Activated T-helper 17 cell treated with anti-CD3 and anti-CD28 coated beads, Interleukin-2, amount 50 U/mL, for 72 hours (primary cell): ENCODE measurements at regions not wholly inside any gene's neighbourhood (a gene's known extent, or its start where the extent isn't known, plus 50 kb on each side); places are given as distances from the start of the nearest gene placed in this dataset.

Experiments
- ATAC-seq: fragments of 150-1000 bp; cut with Tn5 transposase; replicated peaks from 2 replicates; pipeline ENCODE4 v1.10.0; 2021; ENCODE audit warnings: mild to moderate bottlenecking, moderate library complexity
- H3K27ac Mint-ChIP-seq: one replicate; pipeline ENCODE4 v1.8.0; 2022; ENCODE audit warnings: mixed read lengths
- H3K27me3 Mint-ChIP-seq: one replicate; pipeline ENCODE4 v1.8.0; 2022; ENCODE audit warnings: mixed read lengths
- H3K36me3 Mint-ChIP-seq: one replicate; pipeline ENCODE4 v1.8.0; 2022; ENCODE audit warnings: low read depth, mild to moderate bottlenecking, mixed read lengths
- H3K4me1 Mint-ChIP-seq: one replicate; pipeline ENCODE4 v1.8.0; 2022; ENCODE audit warnings: mixed read lengths
- H3K4me3 Mint-ChIP-seq: one replicate; pipeline ENCODE4 v1.8.0; 2022; ENCODE audit warnings: mild to moderate bottlenecking, mixed read lengths
- H3K9me3 Mint-ChIP-seq: one replicate; pipeline ENCODE4 v1.8.0; 2022; ENCODE audit warnings: mixed read lengths

- H3K36me3 Mint-ChIP-seq: no peaks in the 10 kb centered on the region
- no peak overlapping the region for H3K4me3 Mint-ChIP-seq
- peaks cover 5% of the 10 kb centered on the region for H3K4me1 Mint-ChIP-seq
- no peaks in the 10 kb centered on the region for H3K27me3 Mint-ChIP-seq
- H3K27ac Mint-ChIP-seq: peak overlapping the region; percentile 5
- ATAC-seq: peak; percentile 12
- H3K9me3 Mint-ChIP-seq: no peaks in the 10 kb centered on the region
Measured at GRCh38 chr16:26643519-26643918, 423.2 kb upstream of the C16orf82 start.

GRCh38 chr16:26644912-26645543 lies 421.7 kb upstream of the C16orf82 start:
- Mint-ChIP-seq H3K36me3 (no peaks in the 10 kb centered on the region), H3K9me3 (no peaks in the 10 kb centered on the region), H3K4me1 (peaks cover 5% of the 10 kb centered on the region), H3K27ac (no peak overlapping the region), H3K4me3 (no peak overlapping the region), H3K27me3 (no peaks in the 10 kb centered on the region)
- ATAC-seq: peak; percentile 29

- no peaks in the 10 kb centered on the region for H3K27me3 Mint-ChIP-seq
- no peak overlapping the region for H3K27ac Mint-ChIP-seq
- H3K4me3 Mint-ChIP-seq: no peak overlapping the region
- no peaks in the 10 kb centered on the region for H3K36me3 Mint-ChIP-seq
- peaks cover 5% of the 10 kb centered on the region for H3K4me1 Mint-ChIP-seq
- ATAC-seq: peak; percentile 69
- no peaks in the 10 kb centered on the region for H3K9me3 Mint-ChIP-seq
Measured at GRCh38 chr16:26645614-26646013, 421.1 kb upstream of the C16orf82 start.

- H3K36me3 Mint-ChIP-seq: no peaks in the 10 kb centered on the region
- no peak overlapping the region for H3K4me3 Mint-ChIP-seq
- no peak for ATAC-seq
- no peaks in the 10 kb centered on the region for H3K27me3 Mint-ChIP-seq
- H3K4me1 Mint-ChIP-seq: peaks cover 5% of the 10 kb centered on the region
- H3K9me3 Mint-ChIP-seq: peaks cover 3% of the 10 kb centered on the region
- no peak overlapping the region for H3K27ac Mint-ChIP-seq
Measured at GRCh38 chr16:26647870-26648269, 418.9 kb upstream of the C16orf82 start.

- no peak overlapping the region for H3K4me3 Mint-ChIP-seq
- no peak for ATAC-seq
- no peaks in the 10 kb centered on the region for H3K4me1 Mint-ChIP-seq
- no peaks in the 10 kb centered on the region for H3K36me3 Mint-ChIP-seq
- H3K9me3 Mint-ChIP-seq: peaks cover 3% of the 10 kb centered on the region
- no peak overlapping the region for H3K27ac Mint-ChIP-seq
- no peaks in the 10 kb centered on the region for H3K27me3 Mint-ChIP-seq
Measured at GRCh38 chr16:26648851-26649250, 417.9 kb upstream of the C16orf82 start.

GRCh38 chr16:26649381-26650045 lies 417.2 kb upstream of the C16orf82 start:
- H3K4me3 Mint-ChIP-seq: no peak overlapping the region
- no peaks in the 10 kb centered on the region for H3K36me3 Mint-ChIP-seq
- H3K27me3 Mint-ChIP-seq: no peaks in the 10 kb centered on the region
- ATAC-seq: no peak
- H3K4me1 Mint-ChIP-seq: no peaks in the 10 kb centered on the region
- peaks cover 3% of the 10 kb centered on the region for H3K9me3 Mint-ChIP-seq
- no peak overlapping the region for H3K27ac Mint-ChIP-seq

- Mint-ChIP-seq H3K4me3 (no peak overlapping the region), H3K36me3 (no peaks in the 10 kb centered on the region), H3K27me3 (peaks cover 3% of the 10 kb centered on the region), H3K4me1 (no peaks in the 10 kb centered on the region), H3K9me3 (peaks cover 3% of the 10 kb centered on the region), H3K27ac (no peak overlapping the region)
- no peak for ATAC-seq
Measured at GRCh38 chr16:26651464-26651863, 415.3 kb upstream of the C16orf82 start.

GRCh38 chr16:26651884-26652283 lies 414.8 kb upstream of the C16orf82 start:
- H3K36me3 Mint-ChIP-seq: no peaks in the 10 kb centered on the region

GRCh38 chr16:26658486-26658885 lies 408.2 kb upstream of the C16orf82 start:
- Mint-ChIP-seq H3K27me3 (peaks cover 9% of the 10 kb centered on the region), H3K9me3 (peaks cover 6% of the 10 kb centered on the region), H3K4me1 (no peaks in the 10 kb centered on the region), H3K27ac (no peak overlapping the region), H3K36me3 (no peaks in the 10 kb centered on the region), H3K4me3 (no peak overlapping the region)
- no peak for ATAC-seq

More at GRCh38 chr16:26651884-26652283, 414.8 kb upstream of the C16orf82 start:
- Mint-ChIP-seq H3K27ac (no peak overlapping the region), H3K4me3 (no peak overlapping the region), H3K27me3 (peaks cover 3% of the 10 kb centered on the region), H3K9me3 (peaks cover 6% of the 10 kb centered on the region), H3K4me1 (no peaks in the 10 kb centered on the region)
- no peak for ATAC-seq

GRCh38 chr16:26658915-26659314 lies 407.8 kb upstream of the C16orf82 start:
- Mint-ChIP-seq H3K36me3 (no peaks in the 10 kb centered on the region), H3K27me3 (peaks cover 9% of the 10 kb centered on the region), H3K9me3 (peaks cover 6% of the 10 kb centered on the region), H3K4me1 (no peaks in the 10 kb centered on the region), H3K27ac (no peak overlapping the region), H3K4me3 (no peak overlapping the region)
- ATAC-seq: no peak

- peaks cover 3% of the 10 kb centered on the region for H3K27me3 Mint-ChIP-seq
- no peaks in the 10 kb centered on the region for H3K36me3 Mint-ChIP-seq
- ATAC-seq: no peak
- H3K27ac Mint-ChIP-seq: no peak overlapping the region
- no peak overlapping the region for H3K4me3 Mint-ChIP-seq
- H3K9me3 Mint-ChIP-seq: no peaks in the 10 kb centered on the region
- H3K4me1 Mint-ChIP-seq: peaks cover 4% of the 10 kb centered on the region
Measured at GRCh38 chr16:26664086-26664485, 402.6 kb upstream of the C16orf82 start.

GRCh38 chr16:26665166-26665939 lies 401.4 kb upstream of the C16orf82 start:
- Mint-ChIP-seq H3K4me1 (peaks cover 4% of the 10 kb centered on the region), H3K36me3 (no peaks in the 10 kb centered on the region), H3K27me3 (peaks cover 3% of the 10 kb centered on the region), H3K27ac (peak overlapping the region; percentile 54), H3K9me3 (peaks cover 3% of the 10 kb centered on the region), H3K4me3 (peak overlapping the region; percentile 22)
- ATAC-seq: peak; percentile 90

- peaks cover 3% of the 10 kb centered on the region for H3K27me3 Mint-ChIP-seq
- H3K36me3 Mint-ChIP-seq: no peaks in the 10 kb centered on the region
- no peak overlapping the region for H3K27ac Mint-ChIP-seq
- peak overlapping the region; percentile 10 for H3K4me3 Mint-ChIP-seq
- H3K9me3 Mint-ChIP-seq: peaks cover 3% of the 10 kb centered on the region
- peaks cover 4% of the 10 kb centered on the region for H3K4me1 Mint-ChIP-seq
- peak; percentile 34 for ATAC-seq
Measured at GRCh38 chr16:26666486-26666885, 400.2 kb upstream of the C16orf82 start.

- Mint-ChIP-seq H3K27ac (no peak overlapping the region), H3K27me3 (peaks cover 3% of the 10 kb centered on the region), H3K36me3 (no peaks in the 10 kb centered on the region), H3K4me3 (no peak overlapping the region), H3K4me1 (peaks cover 12% of the 10 kb centered on the region), H3K9me3 (peaks cover 3% of the 10 kb centered on the region)
- ATAC-seq: no peak
Measured at GRCh38 chr16:26667307-26667706, 399.4 kb upstream of the C16orf82 start.

GRCh38 chr16:26668026-26668425 lies 398.7 kb upstream of the C16orf82 start:
- H3K27me3 Mint-ChIP-seq: no peaks in the 10 kb centered on the region
- H3K4me3 Mint-ChIP-seq: no peak overlapping the region
- ATAC-seq: no peak
- no peak overlapping the region for H3K27ac Mint-ChIP-seq
- peaks cover 3% of the 10 kb centered on the region for H3K9me3 Mint-ChIP-seq
- no peaks in the 10 kb centered on the region for H3K36me3 Mint-ChIP-seq
- peaks cover 13% of the 10 kb centered on the region for H3K4me1 Mint-ChIP-seq
